ENCODE measurements at regions not wholly inside any gene's neighbourhood (a gene's known extent, or its start where the extent isn't known, plus 50 kb on each side); places are given as distances from the start of the nearest gene placed in this dataset.

DNA sequence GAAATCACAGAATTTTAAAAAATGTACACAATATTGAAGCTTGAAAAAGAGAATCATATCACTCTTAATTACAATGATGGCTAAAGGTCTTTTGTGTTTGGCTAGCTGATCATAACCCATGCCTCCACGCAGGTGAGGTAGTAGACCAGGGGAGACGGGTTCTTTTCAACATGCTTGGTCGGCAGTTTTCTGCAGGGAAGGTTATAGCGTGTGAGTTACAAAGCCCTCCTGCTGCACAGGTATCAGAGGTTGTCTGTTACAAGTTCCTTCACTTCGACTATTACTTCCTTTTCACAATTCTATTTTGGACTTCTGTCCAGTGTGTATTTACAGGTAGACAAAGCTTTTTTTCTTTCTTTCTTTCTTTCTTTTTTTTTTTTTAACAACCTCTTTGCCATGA is 127.1 kb upstream of the PRPS1L1 start:
- no peak for DNase-seq

DNA sequence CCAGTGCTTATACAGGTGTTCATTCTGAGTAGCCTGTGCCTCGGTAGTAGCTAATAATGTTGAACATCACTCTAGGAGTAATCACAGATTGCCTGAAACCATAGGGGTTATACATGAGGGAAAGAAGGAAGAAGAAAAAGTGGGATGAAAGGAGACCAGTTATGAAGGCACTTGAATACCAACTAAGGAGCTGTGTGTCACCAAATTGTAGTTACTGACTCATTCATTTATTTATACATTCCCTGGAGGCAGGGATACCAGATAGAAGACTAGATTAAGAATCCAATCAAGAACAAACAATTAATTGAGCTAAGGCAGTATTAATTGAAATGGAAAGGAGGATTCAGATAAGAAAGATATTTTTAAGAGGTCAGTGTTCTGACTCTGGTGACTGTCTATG is 129.6 kb upstream of the PRPS1L1 start:
- DNase-seq, result no peak

GRCh38 chr7:18162657-18163056 is 135.0 kb upstream of the PRPS1L1 start:
- no peak for DNase-seq

GRCh38 chr7:18163091-18163490 is 135.4 kb upstream of the PRPS1L1 start:
- no peak for DNase-seq

- DNase-seq, result no peak
These were observed 137.5 kb upstream of the PRPS1L1 start for GRCh38 chr7:18165166-18165565.

DNA sequence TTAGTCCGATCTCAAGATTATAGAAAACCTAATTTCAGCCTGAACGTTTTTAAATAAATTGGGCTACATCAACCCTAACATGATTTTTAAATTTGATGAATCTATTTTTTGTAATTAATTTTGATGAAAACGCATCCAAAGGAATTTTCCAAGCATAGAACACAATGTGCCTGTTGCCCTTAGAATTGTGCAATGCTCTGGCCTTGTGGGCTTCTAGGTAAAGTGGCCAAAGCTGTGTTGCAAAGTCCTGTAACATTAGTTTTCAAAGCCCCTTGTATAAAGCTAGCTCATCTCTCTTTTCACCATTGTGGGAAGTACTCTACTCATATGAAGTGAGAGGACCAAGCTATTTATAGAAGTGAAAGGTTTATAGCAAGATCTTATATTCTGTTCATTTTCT is 138.4 kb upstream of the PRPS1L1 start:
- no peak for DNase-seq

DNA sequence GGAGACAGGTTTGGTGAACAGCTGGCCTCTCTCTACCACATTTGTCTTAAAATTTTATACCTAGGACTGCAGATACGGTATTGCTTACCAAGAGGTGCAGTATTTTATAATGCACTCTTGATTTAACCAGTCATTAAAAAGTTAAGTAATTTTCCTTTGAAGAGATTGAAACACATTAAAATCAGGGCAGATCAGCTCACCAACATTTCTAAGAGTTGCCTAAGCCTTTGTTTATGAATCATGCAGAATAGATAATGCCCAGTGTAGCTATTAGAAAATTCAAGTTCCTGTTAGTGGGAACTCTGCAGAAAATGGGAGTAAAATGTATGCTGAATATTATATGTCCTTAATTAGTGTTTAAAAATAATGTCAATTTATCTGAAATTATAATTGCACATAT is 140.2 kb upstream of the PRPS1L1 start:
- no peak for DNase-seq

- no peak for DNase-seq
These were observed 147.3 kb upstream of the PRPS1L1 start for GRCh38 chr7:18174996-18175395.

GRCh38 chr7:18175801-18176450 is 148.3 kb upstream of the PRPS1L1 start:
- DNase-seq, result no peak

DNA sequence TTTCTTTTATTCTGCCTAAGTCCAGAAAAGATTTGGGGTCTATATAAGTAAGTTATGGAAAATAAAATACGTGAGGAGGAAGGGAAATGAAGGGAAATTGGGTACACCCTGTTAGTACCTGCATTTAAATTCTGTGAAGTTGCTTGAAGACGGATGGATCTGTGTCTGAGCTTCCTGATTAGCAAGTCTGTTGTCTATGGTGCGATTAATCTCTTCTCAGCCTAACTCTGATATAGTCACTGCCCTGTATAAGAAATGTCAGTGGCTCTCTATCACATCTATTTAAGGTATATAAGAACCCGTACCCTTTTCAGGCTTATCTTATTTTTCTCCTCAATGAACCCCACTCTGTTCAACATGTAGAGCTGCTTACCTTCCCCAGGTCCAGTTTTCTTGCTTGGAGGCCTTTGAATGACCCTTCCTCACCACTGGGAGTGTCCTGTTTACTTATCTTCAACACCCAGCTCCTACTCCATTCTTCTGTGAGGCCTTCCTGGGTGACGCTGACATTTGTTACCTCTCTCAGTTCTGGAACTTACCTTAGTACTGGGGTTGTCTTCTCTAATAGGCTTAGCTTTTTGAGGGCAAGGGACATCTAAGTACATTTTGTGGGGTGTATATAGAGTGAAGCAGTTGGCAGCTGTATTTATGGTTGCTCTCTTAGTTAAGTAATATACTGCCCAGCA is 149.6 kb upstream of the PRPS1L1 start:
- no peak for DNase-seq

DNA sequence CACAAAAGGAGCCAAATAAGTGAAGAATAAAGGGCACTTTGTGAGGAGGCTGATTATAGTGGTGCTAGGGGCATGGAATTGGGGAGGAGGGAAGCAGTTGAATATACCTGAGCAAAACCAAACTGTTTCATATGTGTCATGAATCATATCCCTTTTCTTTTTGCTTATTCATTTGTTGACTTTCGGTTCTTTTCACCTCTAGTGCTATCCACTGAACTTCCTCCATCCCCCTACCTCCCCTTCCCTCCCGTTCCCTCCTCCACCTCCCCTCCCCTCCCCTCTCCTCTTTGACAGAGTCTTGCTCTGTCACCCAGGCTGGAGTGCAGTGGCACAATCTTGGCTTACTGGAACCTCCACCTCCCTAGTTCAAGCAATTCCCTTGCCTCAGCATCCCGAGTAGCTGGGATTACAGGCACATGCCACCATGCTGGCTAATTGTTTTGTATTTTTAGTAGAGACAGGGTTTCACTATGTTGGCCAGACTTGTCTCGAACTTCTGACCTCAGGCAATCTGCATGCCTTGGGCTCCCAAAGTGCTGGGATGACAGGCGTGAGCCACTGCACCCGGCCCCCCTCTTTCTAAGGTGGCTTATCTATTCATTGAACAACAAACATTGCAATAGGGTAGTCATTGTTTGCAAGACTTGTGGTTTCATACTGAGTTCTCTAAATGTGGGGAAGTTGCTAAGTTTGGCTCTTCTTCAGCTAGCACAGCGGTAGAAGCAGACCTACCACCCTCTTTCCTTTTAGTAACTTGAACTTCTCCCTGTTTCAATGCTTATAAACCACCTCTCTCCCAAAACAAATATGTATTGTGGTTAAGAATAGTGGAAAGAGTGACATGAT is 150.4 kb upstream of the PRPS1L1 start:
- DNase-seq, result no peak

DNA sequence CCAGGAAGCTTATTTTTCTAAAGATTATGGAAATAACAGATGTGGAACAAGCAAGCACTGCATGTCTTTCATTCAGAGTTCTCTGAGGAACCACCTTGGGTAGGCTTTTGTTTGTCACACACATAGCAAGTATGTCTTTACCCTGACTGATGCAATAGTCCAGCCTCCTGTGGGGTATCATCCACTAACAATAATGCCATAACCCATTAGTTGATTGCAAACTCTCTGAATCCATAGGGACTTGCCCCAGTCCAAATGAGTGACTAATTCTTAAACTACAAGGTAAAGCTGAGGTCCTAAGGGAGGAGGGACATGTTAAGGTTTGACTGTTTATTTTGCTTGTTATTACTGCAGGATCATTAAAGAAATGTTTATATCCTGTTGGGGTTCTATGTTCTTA is 151.4 kb upstream of the PRPS1L1 start:
- no peak for DNase-seq

DNA sequence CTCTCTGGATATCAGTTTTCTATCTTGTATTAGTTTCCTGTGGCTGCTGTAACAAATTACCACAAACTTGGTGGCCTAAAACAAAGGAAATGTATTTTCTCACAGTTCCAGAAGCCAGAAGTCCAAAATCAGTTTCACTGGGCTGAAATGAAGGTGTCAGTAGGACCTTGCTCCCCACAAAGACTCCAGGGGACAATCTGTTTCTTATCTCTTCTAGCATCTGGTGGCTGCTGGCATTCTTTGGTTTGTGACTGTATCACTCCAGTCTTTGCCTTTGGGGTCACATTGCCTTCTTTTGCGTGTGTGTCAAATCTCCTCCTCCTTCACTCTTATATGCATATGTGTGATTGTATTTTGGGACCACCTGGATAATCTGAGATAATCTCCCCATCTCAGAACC is 153.0 kb upstream of the PRPS1L1 start:
- no peak for DNase-seq

DNA sequence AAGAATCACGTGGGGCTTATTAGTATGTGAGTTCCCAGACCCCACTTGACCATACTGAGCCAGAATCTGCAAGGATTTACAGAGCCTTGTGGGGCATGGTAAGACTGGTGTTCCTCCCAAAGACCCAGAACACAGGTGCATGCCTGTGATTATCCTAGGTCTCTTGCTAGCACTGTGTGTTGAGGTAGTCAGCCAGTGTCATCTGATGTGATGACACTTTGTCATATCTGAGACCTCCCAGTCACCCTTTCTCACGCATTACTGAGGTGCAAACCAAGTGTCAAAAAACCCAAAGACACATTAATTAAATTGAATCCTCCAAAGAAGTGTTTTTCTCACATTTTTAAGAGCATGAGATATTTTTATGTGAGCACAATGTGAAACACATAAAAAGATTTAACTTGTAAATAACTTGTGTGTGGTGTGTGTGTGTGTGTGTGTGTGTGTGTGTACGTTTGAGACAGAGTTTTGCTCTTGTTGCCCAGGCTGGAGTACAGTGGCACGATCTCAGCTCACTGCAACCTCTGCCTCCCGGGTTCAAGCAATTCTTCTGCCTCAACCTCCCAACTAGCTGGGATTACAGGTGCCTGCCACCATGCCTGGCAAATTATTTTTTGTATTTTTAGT is 162.0 kb upstream of the PRPS1L1 start:
- no peak for DNase-seq

DNA sequence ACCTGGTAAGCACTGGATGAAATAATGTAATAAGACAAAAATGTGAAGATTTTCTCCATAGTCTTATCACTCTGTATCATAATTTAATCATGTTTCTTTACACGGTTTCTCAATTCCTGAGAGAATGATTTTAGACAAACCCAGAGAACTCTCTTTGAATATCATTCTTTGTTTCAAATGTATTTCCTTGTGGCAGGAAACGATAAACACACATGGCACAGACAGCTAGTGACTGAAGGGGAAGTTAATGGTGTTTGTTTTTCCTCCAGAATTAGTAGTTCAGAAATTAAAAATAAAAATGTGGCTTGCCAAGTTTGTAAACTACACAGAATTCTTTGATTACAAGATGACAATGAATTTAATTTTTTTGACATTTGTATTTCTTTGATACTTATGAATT is 163.7 kb upstream of the PRPS1L1 start:
- no peak for DNase-seq

GRCh38 chr7:18191862-18192625 is 164.4 kb upstream of the PRPS1L1 start:
- no peak for DNase-seq

- DNase-seq, result no peak
These were observed 167.0 kb upstream of the PRPS1L1 start for GRCh38 chr7:18194616-18195015.

DNA sequence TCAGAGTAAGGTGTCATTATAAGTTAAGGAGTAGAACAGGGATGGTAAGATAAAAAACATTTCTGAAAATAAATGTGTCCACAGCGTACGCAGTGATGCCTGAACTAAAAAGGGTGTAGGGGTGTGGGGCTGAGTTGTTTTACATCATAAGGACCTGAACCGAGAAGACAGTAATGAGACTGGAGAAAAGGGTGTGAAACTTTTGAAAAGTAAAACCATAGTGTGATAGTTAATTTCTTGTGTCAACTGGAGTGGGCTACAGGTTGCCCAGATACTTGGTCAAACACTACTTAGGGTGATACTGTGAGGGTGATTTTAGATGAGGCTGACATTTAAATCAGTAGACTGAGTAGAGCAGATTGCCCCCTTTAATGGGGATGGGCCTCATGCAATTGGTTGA is 169.0 kb upstream of the PRPS1L1 start:
- no peak for DNase-seq

- DNase-seq, result no peak
These were observed 171.2 kb upstream of the PRPS1L1 start for GRCh38 chr7:18198868-18199267.

DNA sequence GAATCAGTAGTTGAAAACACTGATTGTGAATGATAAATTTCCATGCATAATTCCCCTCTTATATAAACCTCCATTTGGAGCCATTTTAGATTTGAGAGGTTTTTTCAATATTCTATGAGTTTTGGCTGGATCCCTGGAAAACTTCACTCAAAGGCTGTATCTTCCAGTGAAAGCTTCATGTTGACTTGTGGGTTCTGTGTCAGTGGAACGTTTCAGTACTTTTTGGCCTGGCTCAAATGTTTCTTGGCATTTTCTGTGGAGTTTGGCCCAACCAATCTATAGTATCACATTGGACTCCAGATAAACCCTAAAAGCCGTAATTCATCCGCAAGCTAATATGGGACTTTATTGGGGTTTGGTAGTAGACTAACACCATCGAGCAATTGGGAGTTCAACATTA is 172.6 kb upstream of the PRPS1L1 start:
- no peak for DNase-seq

DNA sequence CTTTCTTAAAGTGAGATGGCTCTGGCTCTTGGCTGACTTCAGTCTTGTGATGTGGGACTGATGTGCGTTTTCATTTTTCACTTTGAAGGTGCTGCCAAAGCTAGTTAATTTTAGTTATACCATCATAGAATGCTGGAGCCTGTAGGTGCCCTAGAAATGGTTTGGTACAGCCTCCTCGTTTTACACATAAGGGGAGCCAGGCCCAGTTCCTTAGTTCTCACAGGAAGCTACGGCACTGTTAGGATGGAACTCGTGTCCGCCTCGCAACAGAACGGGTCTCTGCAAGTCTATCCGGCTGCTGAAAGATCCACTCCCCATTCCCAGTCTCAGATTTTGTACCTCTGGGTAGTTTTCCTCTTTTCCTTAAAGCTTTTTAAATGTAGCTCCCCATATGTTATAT is 173.2 kb upstream of the PRPS1L1 start:
- DNase-seq, result no peak

DNA sequence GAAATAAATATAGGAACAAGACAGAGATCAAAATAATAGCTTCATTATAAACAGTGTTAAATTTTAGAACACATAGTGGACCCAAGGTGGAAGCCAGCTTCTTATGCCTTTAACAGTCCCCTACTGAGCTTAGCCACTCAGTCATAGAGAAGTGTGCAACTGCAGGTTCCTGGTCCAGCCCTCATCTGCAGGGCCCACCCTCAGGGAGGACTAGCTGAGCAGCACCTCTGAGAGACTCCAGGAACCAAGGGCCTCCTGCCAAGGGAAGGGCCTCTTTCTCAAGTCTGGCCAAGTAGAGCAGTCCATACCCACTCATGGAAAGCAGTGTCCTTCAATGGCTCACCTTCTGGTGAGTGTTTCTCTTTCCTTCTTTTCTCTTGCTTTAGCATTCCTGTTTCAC is 173.7 kb upstream of the PRPS1L1 start:
- DNase-seq, result no peak

Data from NCI-H1048 (cell line).